ENCODE measurements at regions not wholly inside any gene's neighbourhood (a gene's known extent, or its start where the extent isn't known, plus 50 kb on each side); places are given as distances from the start of the nearest gene placed in this dataset.

DNA sequence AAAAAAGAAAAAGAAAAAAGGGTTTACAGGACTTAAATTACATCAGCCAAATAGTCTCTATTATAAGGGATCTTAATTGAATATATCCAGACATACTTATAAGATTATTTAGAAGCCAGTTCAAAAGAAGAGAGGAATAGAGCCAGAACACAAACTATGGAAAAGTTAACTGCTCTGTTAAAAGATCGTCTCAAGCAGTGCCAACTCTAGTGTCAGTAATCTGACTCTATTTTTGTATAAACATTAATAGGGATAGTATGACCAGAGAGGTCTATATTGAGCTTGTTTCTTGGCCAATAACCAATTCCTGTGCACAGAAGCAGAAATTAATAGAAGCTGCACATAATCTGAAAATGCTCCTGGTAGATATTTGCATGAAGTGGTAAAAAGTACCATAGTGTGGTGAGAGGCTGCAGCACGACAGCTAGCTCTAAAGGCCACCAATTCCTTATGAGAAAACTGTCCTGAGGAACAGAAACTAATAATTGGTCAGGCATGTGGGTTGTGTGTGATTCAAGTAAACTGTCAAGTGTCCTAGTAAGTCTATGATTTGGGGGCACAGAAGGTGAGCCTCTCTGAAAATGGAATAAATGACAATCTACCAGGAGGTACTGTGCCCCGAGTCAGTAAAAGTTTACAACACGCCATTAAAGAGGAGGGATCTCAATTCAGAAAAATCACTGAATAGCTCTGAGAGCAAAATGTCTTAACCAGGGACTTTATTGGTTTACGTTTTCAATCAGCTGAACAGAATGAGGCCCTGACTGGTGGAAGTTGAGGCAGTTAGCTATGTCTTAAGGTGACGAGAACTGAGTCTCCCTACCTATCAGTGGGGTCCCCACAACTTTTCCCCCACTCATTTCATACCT is 51.5 kb upstream of the NANOGP8 start:
- Mint-ChIP-seq H3K4me3 (ENCODE audit: low read depth) (no peak overlapping the region), H3K27ac (no peak overlapping the region), H3K36me3 (ENCODE audit: low read depth) (no peaks in the 10 kb centered on the region), H3K9me3 (no peaks in the 10 kb centered on the region), H3K27me3 (ENCODE audit: low read depth) (no peaks in the 10 kb centered on the region), H3K4me1 (ENCODE audit: low read depth) (no peaks in the 10 kb centered on the region)
- DNase-seq (ENCODE audit: low spot score) = no peak
- intact Hi-C loops (cut with micrococcal nuclease) = no loop called here
